Hepatocyte (in vitro differentiated cells): ENCODE measurements at regions not wholly inside any gene's neighbourhood (a gene's known extent, or its start where the extent isn't known, plus 50 kb on each side); places are given as distances from the start of the nearest gene placed in this dataset.

Experiments used
- CTCF ChIP-seq: fragments of 200-600 bp; sonication (generic); IDR thresholded peaks from 2 replicates; pipeline ENCODE4 v1.5.1; 2016; ENCODE audit warnings: antibody characterized with exemption, mild to moderate bottlenecking; ENCODE audit not compliant: poor library complexity
- EZH2phosphoT487 ChIP-seq: fragments of 200-600 bp; sonication (generic); IDR thresholded peaks from one replicate; pipeline ENCODE4 v1.6.1; 2018; ENCODE audit warnings: antibody characterized with exemption, mild to moderate bottlenecking, low read depth, moderate library complexity; ENCODE audit not compliant: unreplicated experiment, severe bottlenecking

GRCh38 chrX:39950018-39950688 lies 147.6 kb downstream of the BCOR start:
- TF ChIP-seq CTCF = no peak
- TF ChIP-seq EZH2phosphoT487 = no peak
